Esophagus squamous epithelium (tissue), 4 donors: ENCODE measurements at regions not wholly inside any gene's neighbourhood (a gene's known extent, or its start where the extent isn't known, plus 50 kb on each side); places are given as distances from the start of the nearest gene placed in this dataset.

Experiments used
- POLR2A ChIP-seq, 4 donors: fragments of 450-650 bp; IDR thresholded peaks; one replicate each; pipeline ENCODE4 v1.6.1; 2017; ENCODE audit warnings: antibody characterized with exemption in 4 of 4, mild to moderate bottlenecking in 4 of 4, moderate library complexity in 3 of 4
- TF ChIP-seq, protein P1 (sequence below), 6 experiments: fragments of 450-650 bp in 4 of 6; fragments of 200-600 bp in 2 of 6; sonication (generic) in 2 of 6; IDR thresholded peaks; one replicate each; pipeline ENCODE4 v1.5.1; 2016 to 2019; ENCODE audit warnings: antibody characterized with exemption in 6 of 6, mild to moderate bottlenecking in 4 of 6, moderate library complexity in 4 of 6

DNA sequence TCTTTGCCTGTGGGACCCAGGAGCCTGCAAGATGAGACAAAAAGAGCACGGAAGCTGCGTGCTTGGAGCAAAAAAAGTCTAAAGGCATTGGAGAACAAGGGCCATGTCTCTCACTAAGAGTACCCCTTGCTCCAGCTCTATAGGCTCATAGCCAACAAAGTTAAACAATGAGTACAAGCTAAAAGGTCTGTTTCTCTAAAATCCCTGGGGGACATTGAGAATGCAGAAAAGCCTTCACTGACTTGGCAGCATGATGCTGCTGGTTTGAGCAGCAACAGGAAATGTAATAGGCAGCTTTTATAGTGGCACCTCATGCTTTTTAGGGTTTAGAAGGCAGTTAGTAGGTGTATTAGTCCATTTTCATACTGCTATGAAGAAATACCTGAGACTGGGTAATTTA lies 287.5 kb downstream of the SMARCA2 start:
- TF ChIP-seq, protein P1, sequence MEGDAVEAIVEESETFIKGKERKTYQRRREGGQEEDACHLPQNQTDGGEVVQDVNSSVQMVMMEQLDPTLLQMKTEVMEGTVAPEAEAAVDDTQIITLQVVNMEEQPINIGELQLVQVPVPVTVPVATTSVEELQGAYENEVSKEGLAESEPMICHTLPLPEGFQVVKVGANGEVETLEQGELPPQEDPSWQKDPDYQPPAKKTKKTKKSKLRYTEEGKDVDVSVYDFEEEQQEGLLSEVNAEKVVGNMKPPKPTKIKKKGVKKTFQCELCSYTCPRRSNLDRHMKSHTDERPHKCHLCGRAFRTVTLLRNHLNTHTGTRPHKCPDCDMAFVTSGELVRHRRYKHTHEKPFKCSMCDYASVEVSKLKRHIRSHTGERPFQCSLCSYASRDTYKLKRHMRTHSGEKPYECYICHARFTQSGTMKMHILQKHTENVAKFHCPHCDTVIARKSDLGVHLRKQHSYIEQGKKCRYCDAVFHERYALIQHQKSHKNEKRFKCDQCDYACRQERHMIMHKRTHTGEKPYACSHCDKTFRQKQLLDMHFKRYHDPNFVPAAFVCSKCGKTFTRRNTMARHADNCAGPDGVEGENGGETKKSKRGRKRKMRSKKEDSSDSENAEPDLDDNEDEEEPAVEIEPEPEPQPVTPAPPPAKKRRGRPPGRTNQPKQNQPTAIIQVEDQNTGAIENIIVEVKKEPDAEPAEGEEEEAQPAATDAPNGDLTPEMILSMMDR (IDR thresholded peaks at IDR 0.05): no peak
- TF ChIP-seq POLR2A (IDR thresholded peaks at IDR 0.05): no peak
